H1 (cell line): ENCODE measurements at regions not wholly inside any gene's neighbourhood (a gene's known extent, or its start where the extent isn't known, plus 50 kb on each side); places are given as distances from the start of the nearest gene placed in this dataset.

Experiments used
- CTCF ChIA-PET: fragments of 300-600 bp; sonication (Branson Sonifier 250); formaldehyde crosslinking; loops from one replicate; lab custom pipeline; 2021; ENCODE audit not compliant: partially characterized antibody; lab: Charles Lee
- POLR2A ChIA-PET: fragments of 300-600 bp; sonication (Branson Sonifier 250); formaldehyde crosslinking; loops from one replicate; lab custom pipeline; 2021; ENCODE audit warnings: inconsistent platforms; ENCODE audit not compliant: partially characterized antibody; lab: Charles Lee
- DNase-seq, 2 experiments: peaks; one replicate each; pipeline versions ENCODE4 v3.0.0 to v3.0.0-alpha.2; 2010 to 2022; ENCODE audit warnings: low spot score in 2 of 2, low read depth in 1 of 2, mixed read lengths in 1 of 2
- FAIRE-seq: peaks from 2 replicates; lab custom pipeline; 2011; peaks lifted over from hg19 to GRCh38; lab: Jason Lieb, UNC
- H2AFZ ChIP-seq: 2 replicates; pipeline ENCODE4 v1.8.1; 2012; ENCODE audit warnings: low read length, inconsistent platforms
- H2AK5ac ChIP-seq: 2 replicates; pipeline ENCODE4 v1.6.1; 2013; ENCODE audit warnings: low read depth, low read length
- H2BK120ac ChIP-seq: replicated peaks from 2 replicates; pipeline ENCODE3; 2013; ENCODE audit warnings: low read depth, low read length, inconsistent platforms
- H2BK12ac ChIP-seq: 2 replicates; pipeline ENCODE4 v1.6.1; 2013; ENCODE audit warnings: low read depth, low read length
- H2BK15ac ChIP-seq: 2 replicates; pipeline ENCODE4 v1.6.1; 2013; ENCODE audit warnings: low read length
- H2BK20ac ChIP-seq: 2 replicates; pipeline ENCODE4 v1.6.1; 2013; ENCODE audit warnings: low read length
- H2BK5ac ChIP-seq: 2 replicates; pipeline ENCODE4 v1.6.1; 2013; ENCODE audit warnings: low read depth, low read length
- H3K14ac ChIP-seq: 2 replicates; pipeline ENCODE4 v1.6.1; 2013; ENCODE audit warnings: inconsistent platforms; ENCODE audit not compliant: insufficient read length
- H3K18ac ChIP-seq: 2 replicates; pipeline ENCODE4 v1.6.1; 2013; ENCODE audit warnings: low read length; ENCODE audit errors: extremely low read depth
- H3K23ac ChIP-seq: 2 replicates; pipeline ENCODE4 v1.6.1; 2013; ENCODE audit warnings: inconsistent platforms; ENCODE audit not compliant: insufficient read length
- H3K23me2 ChIP-seq: 2 replicates; pipeline ENCODE4 v1.6.1; 2013; ENCODE audit warnings: low read depth, low read length
- H3K27ac ChIP-seq: 2 replicates; pipeline ENCODE4 v1.6.1; 2011; ENCODE audit warnings: low read depth, low read length, inconsistent platforms
- H3K27me3 ChIP-seq, 4 experiments: replicated peaks in 1 of 4; 1 replicate in 1 of 4; 2 replicates in 3 of 4; pipeline versions ENCODE4 v1.6.1 to v1.8.1; 2011 to 2013; ENCODE audit warnings: low read length in 3 of 4, mild to moderate bottlenecking in 3 of 4, inconsistent platforms in 2 of 4, mixed read lengths in 2 of 4, moderate library complexity in 1 of 4; ENCODE audit not compliant: control insufficient read depth in 3 of 4, insufficient read depth in 3 of 4; ENCODE audit errors: extremely low read depth in 1 of 4
- H3K36me3 ChIP-seq, 4 experiments: 2 replicates each; pipeline versions ENCODE4 v1.6.1 to v1.8.1; 2011 to 2013; ENCODE audit warnings: mild to moderate bottlenecking in 4 of 4, low read length in 3 of 4, moderate library complexity in 2 of 4, control low read depth in 1 of 4, inconsistent platforms in 1 of 4; ENCODE audit not compliant: insufficient read depth in 4 of 4, control insufficient read depth in 2 of 4
- H3K4ac ChIP-seq: replicated peaks from 2 replicates; pipeline ENCODE3; 2013; ENCODE audit warnings: low read length, low read depth, mixed read lengths, inconsistent platforms; ENCODE audit not compliant: insufficient read length
- H3K4me1 ChIP-seq, 4 experiments: replicated peaks in 1 of 4; 1 replicate in 1 of 4; 2 replicates in 3 of 4; pipeline versions ENCODE4 v1.6.1 to v1.8.1; 2011 to 2013; ENCODE audit warnings: low read length in 3 of 4, inconsistent platforms in 2 of 4, mixed read lengths in 1 of 4; ENCODE audit not compliant: insufficient read depth in 4 of 4, control insufficient read depth in 3 of 4
- H3K4me2 ChIP-seq, 2 experiments: 2 replicates each; pipeline versions ENCODE4 v1.6.1 to v1.8.1; 2011 to 2013; ENCODE audit warnings: low read depth in 2 of 2, low read length in 2 of 2, control low read depth in 1 of 2, inconsistent platforms in 1 of 2, mild to moderate bottlenecking in 1 of 2; ENCODE audit not compliant: insufficient read depth in 1 of 2
- H3K4me3 ChIP-seq, 4 experiments: fragments of 200-600, 300-600 bp in 1 of 4; sonication (generic), shearing (Covaris generic), sonication (Bioruptor Twin) in 1 of 4; 2 replicates each; pipeline versions ENCODE4 v1.5.1 to v1.8.1; 2011 to 2016; ENCODE audit warnings: low read length in 4 of 4, low read depth in 3 of 4, control low read depth in 2 of 4, inconsistent platforms in 2 of 4, mild to moderate bottlenecking in 2 of 4, mixed read lengths in 1 of 4, moderate library complexity in 1 of 4; ENCODE audit not compliant: insufficient read depth in 2 of 4; ENCODE audit errors: extremely low read depth in 1 of 4
- H3K56ac ChIP-seq: replicated peaks from 2 replicates; pipeline ENCODE3; 2013; ENCODE audit warnings: low read depth, mild to moderate bottlenecking, mixed read lengths, low read length, inconsistent platforms; ENCODE audit not compliant: insufficient read length
- H3K79me1 ChIP-seq: 2 replicates; pipeline ENCODE4 v1.6.1; 2013; ENCODE audit warnings: low read depth, low read length, control low read depth
- H3K79me2 ChIP-seq, 2 experiments: 2 replicates each; pipeline versions ENCODE4 v1.6.1 to v1.8.1; 2012 to 2013; ENCODE audit warnings: low read length in 2 of 2, mild to moderate bottlenecking in 2 of 2, inconsistent platforms in 1 of 2; ENCODE audit not compliant: insufficient read depth in 2 of 2, control insufficient read depth in 1 of 2
- H3K9ac ChIP-seq, 4 experiments: replicated peaks in 1 of 4; 1 replicate in 1 of 4; 2 replicates in 3 of 4; pipeline versions ENCODE4 v1.6.1 to v1.8.1; 2011 to 2013; ENCODE audit warnings: low read depth in 3 of 4, low read length in 3 of 4, control low read depth in 2 of 4, mild to moderate bottlenecking in 2 of 4, moderate library complexity in 2 of 4, inconsistent platforms in 1 of 4; ENCODE audit errors: extremely low read depth in 1 of 4
- H3K9me3 ChIP-seq, 2 experiments: 2 replicates each; pipeline versions ENCODE4 v1.6.1 to v1.8.1; 2012 to 2013; ENCODE audit warnings: mild to moderate bottlenecking in 2 of 2, moderate library complexity in 2 of 2, control low read depth in 1 of 2, inconsistent platforms in 1 of 2, low read depth in 1 of 2, low read length in 1 of 2, mixed read lengths in 1 of 2; ENCODE audit not compliant: insufficient read depth in 2 of 2
- H4K20me1 ChIP-seq, 2 experiments: replicated peaks in 1 of 2; 2 replicates each; pipeline versions ENCODE3 to v1.8.1; 2011 to 2013; ENCODE audit warnings: inconsistent platforms in 2 of 2, low read length in 2 of 2, mild to moderate bottlenecking in 1 of 2; ENCODE audit not compliant: insufficient read depth in 2 of 2, control insufficient read depth in 1 of 2
- H4K5ac ChIP-seq: 2 replicates; pipeline ENCODE4 v1.6.1; 2013; ENCODE audit warnings: low read length, low read depth, mixed read lengths, inconsistent platforms; ENCODE audit not compliant: insufficient read length
- H4K8ac ChIP-seq: 2 replicates; pipeline ENCODE4 v1.8.0; 2013; ENCODE audit warnings: mild to moderate bottlenecking, moderate library complexity, low read length, inconsistent platforms; ENCODE audit not compliant: insufficient read depth; ENCODE audit errors: extremely low read depth
- H4K91ac ChIP-seq: replicated peaks from 2 replicates; pipeline ENCODE3; 2013; ENCODE audit warnings: low read length, mixed read lengths, inconsistent platforms; ENCODE audit not compliant: insufficient read length
- BCL11A ChIP-seq, 2 experiments: IDR thresholded peaks; one replicate each; pipeline ENCODE4 v1.6.1; 2011; ENCODE audit warnings: low read depth in 2 of 2, low read length in 2 of 2, mild to moderate bottlenecking in 2 of 2
- CTBP2 ChIP-seq: IDR thresholded peaks from 2 replicates; pipeline ENCODE4 v1.7.0; 2011; ENCODE audit warnings: borderline replicate concordance, mild to moderate bottlenecking, moderate library complexity, mixed read lengths, low read length; ENCODE audit not compliant: insufficient read depth, insufficient read length
- EZH2 ChIP-seq: fragments of 200-600 bp; sonication (generic); IDR thresholded peaks from 2 replicates; pipeline ENCODE4 v1.7.1; 2012; ENCODE audit warnings: low read depth, mild to moderate bottlenecking, moderate library complexity, low read length, inconsistent platforms; ENCODE audit not compliant: severe bottlenecking
- GABPA ChIP-seq: IDR thresholded peaks from 2 replicates; pipeline ENCODE4 v1.6.1; 2011; ENCODE audit warnings: mild to moderate bottlenecking, low read length, moderate library complexity, borderline replicate concordance; ENCODE audit not compliant: insufficient read depth
- JUND ChIP-seq: IDR thresholded peaks from 2 replicates; pipeline ENCODE4 v1.6.1; 2011; ENCODE audit warnings: mild to moderate bottlenecking, improper control_type of control experiment, low read length
- KDM1A ChIP-seq: fragments of 200-600, 300-600 bp; sonication (generic); IDR thresholded peaks from 2 replicates; pipeline ENCODE4 v1.7.1; 2016; ENCODE audit warnings: mild to moderate bottlenecking, low read length, borderline replicate concordance
- NANOG ChIP-seq: IDR thresholded peaks from 2 replicates; pipeline ENCODE4 v1.6.1; 2011; ENCODE audit warnings: low read length, low read depth, mild to moderate bottlenecking, inconsistent platforms; ENCODE audit not compliant: insufficient read depth, poor library complexity, severe bottlenecking
- NRF1 ChIP-seq: IDR thresholded peaks from 2 replicates; pipeline ENCODE4 v1.6.1; 2011; ENCODE audit warnings: mild to moderate bottlenecking, low read depth, low read length, improper control_type of control experiment
- POU5F1 ChIP-seq: IDR thresholded peaks from 2 replicates; pipeline ENCODE4 v1.6.1; 2011; ENCODE audit warnings: low read depth, mild to moderate bottlenecking, low read length, moderate library complexity
- RXRA ChIP-seq: IDR thresholded peaks from 2 replicates; pipeline ENCODE4 v1.6.1; 2011; ENCODE audit warnings: low read depth, mild to moderate bottlenecking, low read length, moderate library complexity; ENCODE audit not compliant: insufficient read depth
- SP2 ChIP-seq: IDR thresholded peaks from 2 replicates; pipeline ENCODE4 v1.6.1; 2012; ENCODE audit warnings: mild to moderate bottlenecking, low read length, inconsistent platforms
- SP4 ChIP-seq: IDR thresholded peaks from 2 replicates; pipeline ENCODE4 v1.6.1; 2012; ENCODE audit warnings: low read length, inconsistent platforms
- SRF ChIP-seq: IDR thresholded peaks from 2 replicates; pipeline ENCODE4 v1.6.1; 2011; ENCODE audit warnings: mild to moderate bottlenecking, low read depth, low read length, moderate library complexity
- SUZ12 ChIP-seq: fragments of 200-600 bp; sonication (generic); IDR thresholded peaks from 2 replicates; pipeline ENCODE4 v1.6.1; 2012; ENCODE audit warnings: mild to moderate bottlenecking, inconsistent platforms, low read length, moderate library complexity, mixed read lengths
- TEAD4 ChIP-seq: IDR thresholded peaks from 2 replicates; pipeline ENCODE4 v1.6.1; 2012; ENCODE audit warnings: low read depth, low read length, inconsistent platforms, mixed read lengths
- WGBS, 2 experiments: shearing (Covaris generic) in 1 of 2; methylation state at CpG; one replicate each; pipeline versions ENCODE4 v1.1.6 to v1.1.7; 2013 to 2015; ENCODE audit warnings: low lambda C conversion rate in 2 of 2, mixed read lengths in 2 of 2, inconsistent platforms in 1 of 2, low coverage in 1 of 2, missing lambda C conversion rate in 1 of 2; ENCODE audit not compliant: insufficient replicate concordance in 2 of 2, insufficient coverage in 1 of 2, insufficient read length in 1 of 2; ENCODE audit errors: extremely low coverage in 1 of 2, missing lambda C conversion rate in 1 of 2; 5-methylcytosine and 5-hydroxymethylcytosine counted together
- TF ChIP-seq, protein P1 (sequence below): IDR thresholded peaks from 2 replicates; pipeline ENCODE4 v1.6.1; 2012; ENCODE audit warnings: inconsistent platforms

- Histone ChIP-seq H3K79me2 (no peaks in the 10 kb centered on the region), H3K4me3 (no peak overlapping the region), H3K27ac (no peak overlapping the region), H2BK5ac (no peak overlapping the region), H3K9ac (no peak overlapping the region), H4K91ac (no peak overlapping the region), H3K14ac (no peak overlapping the region), H2AK5ac (no peak overlapping the region), H4K5ac (no peak overlapping the region), H3K18ac (no peak overlapping the region), H4K20me1 (no peaks in the 10 kb centered on the region), H3K4me1 (no peaks in the 10 kb centered on the region), H4K8ac (no peak overlapping the region), H2BK120ac (no peak overlapping the region), H3K27me3 (no peaks in the 10 kb centered on the region), H3K4me2 (no peak overlapping the region), H3K79me1 (no peaks in the 10 kb centered on the region), H3K23me2 (no peaks in the 10 kb centered on the region), H2AFZ (no peak overlapping the region), H3K9me3 (no peaks in the 10 kb centered on the region), H2BK12ac (no peak overlapping the region), H2BK20ac (no peak overlapping the region), H3K56ac (no peak overlapping the region), H2BK15ac (no peak overlapping the region), H3K36me3 (no peaks in the 10 kb centered on the region), H3K4ac (no peak overlapping the region), H3K23ac (no peak overlapping the region)
- DNase-seq = no peak
- POLR2A ChIA-PET = no interaction called here
- CTCF ChIA-PET = no interaction called here
- 92% methylated on average over 9 of the region's 9 CpGs; no CpG with 5 or more reads in 1 of the 2 experiments for WGBS, 2 experiments
- no peak for FAIRE-seq
- TF ChIP-seq SP4 (no peak), SUZ12 (no peak), EZH2 (no peak), SP2 (no peak), RXRA (no peak), TEAD4 (no peak), SRF (no peak), GABPA (no peak), JUND (no peak), POU5F1 (no peak), NANOG (no peak), CTBP2 (no peak), KDM1A (no peak), BCL11A (IDR thresholded peaks at IDR 0.05; ENCODE audit: low read depth in 2 of 2, low read length in 2 of 2) (no peak), NRF1 (no peak)
- TF ChIP-seq, protein P1, sequence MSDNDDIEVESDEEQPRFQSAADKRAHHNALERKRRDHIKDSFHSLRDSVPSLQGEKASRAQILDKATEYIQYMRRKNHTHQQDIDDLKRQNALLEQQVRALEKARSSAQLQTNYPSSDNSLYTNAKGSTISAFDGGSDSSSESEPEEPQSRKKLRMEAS = no peak
These were observed 317.9 kb upstream of the ATP2B1 start for GRCh38 chr12:90026516-90026915.
